OCI-LY7 (cell line): ENCODE measurements at regions not wholly inside any gene's neighbourhood (a gene's known extent, or its start where the extent isn't known, plus 50 kb on each side); places are given as distances from the start of the nearest gene placed in this dataset.

Source experiments
- BruUV-seq: library from RNA; stranded (reverse); fragments of 400-500 nt; replicated peaks from 2 replicates; lab custom pipeline; 2021; lab: Mats Ljungman, UMichigan
- CTCF ChIA-PET: fragments of 300-600 bp; sonication (Branson Sonifier 250); formaldehyde crosslinking; loops from one replicate; lab custom pipeline; 2022; ENCODE audit warnings: antibody characterized with exemption; ENCODE audit not compliant: unreplicated experiment; lab: Charles Lee
- POLR2A ChIA-PET: fragments of 300-600 bp; sonication (Branson Sonifier 250); formaldehyde crosslinking; loops from one replicate; lab custom pipeline; 2022; ENCODE audit warnings: antibody characterized with exemption; lab: Charles Lee
- DNase-seq: peaks from one replicate; pipeline ENCODE4 v3.0.0-alpha.2; 2015; ENCODE audit warnings: low spot score
- H2AFZ ChIP-seq: fragments of 200-600 bp; sonication (generic), shearing (Covaris generic); 2 replicates; pipeline ENCODE4 v1.6.1; 2014; ENCODE audit warnings: mild to moderate bottlenecking, antibody characterized with exemption, low read length, moderate library complexity
- H3K27ac ChIP-seq: fragments of 200-600 bp; sonication (generic); 2 replicates; pipeline ENCODE4 v1.5.1; 2014; ENCODE audit warnings: mixed run types, low read depth, mild to moderate bottlenecking, moderate library complexity, low read length, inconsistent platforms; ENCODE audit not compliant: poor library complexity, severe bottlenecking
- H3K36me3 ChIP-seq: fragments of 200-600 bp; sonication (generic); 2 replicates; pipeline ENCODE4 v1.6.1; 2014; ENCODE audit warnings: mild to moderate bottlenecking, antibody characterized with exemption, low read length, moderate library complexity, mixed read lengths; ENCODE audit not compliant: insufficient read depth
- H3K4me1 ChIP-seq: fragments of 200-600 bp; sonication (generic); 2 replicates; pipeline ENCODE4 v1.5.1; 2014; ENCODE audit warnings: mild to moderate bottlenecking, low read length; ENCODE audit not compliant: insufficient read depth, poor library complexity, severe bottlenecking
- H3K4me2 ChIP-seq: fragments of 200-600 bp; sonication (generic); 2 replicates; pipeline ENCODE4 v1.6.1; 2014; ENCODE audit warnings: mild to moderate bottlenecking, low read length
- H3K4me3 ChIP-seq: fragments of 200-600 bp; sonication (generic); 2 replicates; pipeline ENCODE4 v1.5.1; 2014; ENCODE audit warnings: mild to moderate bottlenecking, low read depth, low read length; ENCODE audit not compliant: poor library complexity, severe bottlenecking
- H3K79me2 ChIP-seq: fragments of 200-600 bp; sonication (generic); 2 replicates; pipeline ENCODE4 v1.6.1; 2016; ENCODE audit warnings: low read depth, mild to moderate bottlenecking, low read length, moderate library complexity, mixed read lengths; ENCODE audit not compliant: insufficient read depth
- H3K9me2 ChIP-seq: fragments of 200-600 bp; sonication (generic); 2 replicates; pipeline ENCODE4 v1.6.1; 2016; ENCODE audit warnings: mild to moderate bottlenecking, low read length, mixed read lengths; ENCODE audit not compliant: insufficient read depth
- H3K9me3 ChIP-seq: fragments of 200-600 bp; sonication (generic); 2 replicates; pipeline ENCODE4 v1.6.1; 2014; ENCODE audit warnings: mild to moderate bottlenecking, mixed run types, low read length, mixed read lengths
- H4K20me1 ChIP-seq: fragments of 200-600 bp; sonication (generic); 2 replicates; pipeline ENCODE4 v1.6.1; 2014; ENCODE audit warnings: mild to moderate bottlenecking, antibody characterized with exemption, low read length, moderate library complexity, mixed read lengths; ENCODE audit not compliant: insufficient read depth
- CTCF ChIP-seq: fragments of 200-600 bp; sonication (generic); conservative IDR thresholded peaks from 2 replicates; pipeline ENCODE4 v1.5.1; 2014; ENCODE audit warnings: mild to moderate bottlenecking, antibody characterized with exemption, low read length, moderate library complexity, mixed read lengths
- EZH2phosphoT487 ChIP-seq: fragments of 200-600 bp; sonication (generic); IDR thresholded peaks from 2 replicates; pipeline ENCODE4 v1.6.1; 2018; ENCODE audit warnings: low read depth, borderline replicate concordance, mild to moderate bottlenecking, mixed run types, antibody characterized with exemption, low read length, moderate library complexity, mixed read lengths
- intact Hi-C: fragments of 100-400 bp; cut with micrococcal nuclease; formaldehyde crosslinking; loops from one replicate; pipeline ENCODE4 v1.10.0; 2022; ENCODE audit not compliant: unreplicated experiment

- POLR2A ChIA-PET, result no interaction called here
- Histone ChIP-seq H3K4me3 (no peak overlapping the region), H3K9me2 (no peaks in the 10 kb centered on the region), H3K9me3 (no peaks in the 10 kb centered on the region), H3K36me3 (no peaks in the 10 kb centered on the region), H3K79me2 (no peaks in the 10 kb centered on the region), H3K27ac (no peak overlapping the region), H4K20me1 (no peaks in the 10 kb centered on the region), H3K4me1 (no peaks in the 10 kb centered on the region), H3K4me2 (no peak overlapping the region), H2AFZ (no peak overlapping the region)
- intact Hi-C loops, result no loop called here
- no peak for DNase-seq
- CTCF ChIA-PET, result no interaction called here
- no TSS peak for BruUV-seq
- TF ChIP-seq CTCF (no peak), EZH2phosphoT487 (no peak)
These were observed 263.0 kb upstream of the E2F7 start for GRCh38 chr12:77328326-77328725.

DNA sequence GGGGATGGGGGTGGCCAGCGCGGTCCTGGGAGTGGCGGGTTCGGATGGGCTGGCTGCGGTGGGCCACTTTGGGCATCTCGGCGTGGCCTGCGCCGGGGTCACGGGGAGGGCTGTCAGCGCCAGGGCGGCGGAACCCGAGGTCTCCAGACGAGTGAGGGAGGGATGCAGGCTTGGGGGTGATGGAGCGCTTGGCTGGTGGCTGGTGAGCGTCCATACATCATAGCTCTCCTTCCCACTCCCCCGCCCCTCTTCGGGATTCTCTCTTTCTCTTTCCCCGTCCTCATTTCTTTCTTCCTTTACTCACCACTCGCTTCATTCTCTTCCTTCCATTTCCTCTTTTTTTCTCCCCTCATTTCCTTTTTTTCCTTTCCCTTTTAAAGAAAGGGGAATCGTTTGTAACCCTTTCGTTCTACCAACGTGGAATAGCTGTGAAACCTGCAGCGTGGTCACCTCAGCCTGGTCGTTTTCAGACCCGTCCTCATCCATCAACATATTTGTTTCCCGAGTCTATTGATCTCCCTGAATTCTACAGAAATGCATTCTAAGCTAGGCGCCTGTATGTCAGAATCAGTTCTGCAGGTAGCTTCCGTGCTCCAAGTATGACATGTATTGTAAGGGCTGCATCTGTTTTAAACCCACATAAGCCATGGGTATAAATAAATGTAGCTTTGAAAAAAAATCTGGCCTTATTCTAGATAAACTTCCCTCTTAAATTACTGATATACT, 260.3 kb upstream of the E2F7 start:
- no peaks in the 10 kb centered on the region for H3K9me3 ChIP-seq
- H3K27ac ChIP-seq, result no peak overlapping the region
- CTCF ChIA-PET, result no interaction called here
- no peak for TF ChIP-seq EZH2phosphoT487
- TF ChIP-seq CTCF, result no peak
- H4K20me1 ChIP-seq, result no peaks in the 10 kb centered on the region
- no peak overlapping the region for H3K4me3 ChIP-seq
- DNase-seq, result no peak
- no peak overlapping the region; the same call in 1 of the 2 replicates for H3K4me2 ChIP-seq
- no peak overlapping the region for H2AFZ ChIP-seq
- no peaks in the 10 kb centered on the region for H3K9me2 ChIP-seq
- no peaks in the 10 kb centered on the region for H3K79me2 ChIP-seq
- H3K4me1 ChIP-seq, result no peaks in the 10 kb centered on the region
- intact Hi-C loops, result no loop called here
- no TSS peak for BruUV-seq
- H3K36me3 ChIP-seq, result no peaks in the 10 kb centered on the region
- POLR2A ChIA-PET, result interaction anchor here (0.6 kb wide), 1 partner anchor 129 kb away, joined by 3 read pairs; no protein-coding TSS in a partner anchor

- peak; percentile 35 for DNase-seq
- Histone ChIP-seq H3K4me3 (peak overlapping the region; percentile 28), H3K4me2 (peak overlapping the region; percentile 48), H3K9me3 (no peaks in the 10 kb centered on the region), H3K27ac (no peak overlapping the region), H3K36me3 (no peaks in the 10 kb centered on the region), H4K20me1 (no peaks in the 10 kb centered on the region), H3K4me1 (no peaks in the 10 kb centered on the region), H3K9me2 (no peaks in the 10 kb centered on the region), H3K79me2 (no peaks in the 10 kb centered on the region), H2AFZ (no peak overlapping the region)
- TF ChIP-seq EZH2phosphoT487 (no peak), CTCF (peak; percentile 43; the same call in 1 of the 2 replicates)
- POLR2A ChIA-PET, result no interaction called here
- BruUV-seq, result no TSS peak
- CTCF ChIA-PET, result no interaction called here
- intact Hi-C loops, result no loop called here
These were observed 259.5 kb upstream of the E2F7 start for GRCh38 chr12:77324763-77325468.
